GM12878 (cell line): ENCODE measurements at regions not wholly inside any gene's neighbourhood (a gene's known extent, or its start where the extent isn't known, plus 50 kb on each side); places are given as distances from the start of the nearest gene placed in this dataset.

ENCODE experiments used
- ATAC-seq: fragments of 200-7000 bp; cut with Tn5 transposase; 3 replicates; pipeline ENCODE4 v1.9.1; 2020; ENCODE audit warnings: mild to moderate bottlenecking, moderate library complexity
- BruUV-seq: library from RNA; stranded (reverse); fragments of 400-500 nt; replicated peaks from 2 replicates; lab custom pipeline; 2021; lab: Mats Ljungman, UMichigan
- CTCF ChIA-PET: fragments of 300-600 bp; sonication (Branson Sonifier 250); formaldehyde crosslinking; extraction: SDS; loops from one replicate; lab custom pipeline; 2021; ENCODE audit warnings: inconsistent platforms; lab: Yijun Ruan, JAX
- POLR2A ChIA-PET: fragments of 350-600 bp; formaldehyde crosslinking; extraction: SDS; loops from one replicate; lab custom pipeline; 2021; ENCODE audit warnings: inconsistent platforms; lab: Charles Lee
- RAD21 ChIA-PET: fragments of 300-600 bp; sonication (Branson Sonifier 250); formaldehyde crosslinking; loops from one replicate; lab custom pipeline; 2023; ENCODE audit warnings: antibody characterized with exemption; ENCODE audit not compliant: unreplicated experiment; lab: Charles Lee
- SMC1A ChIA-PET: fragments of 300-600 bp; sonication (Branson Sonifier 250); formaldehyde crosslinking; loops from one replicate; lab custom pipeline; 2023; ENCODE audit not compliant: unreplicated experiment, uncharacterized antibody; lab: Charles Lee
- DNase-seq: peaks from one replicate; pipeline ENCODE4 v3.0.0-alpha.2; 2011; ENCODE audit warnings: low read depth, low spot score
- FAIRE-seq: peaks from 3 replicates; lab custom pipeline; 2011; peaks lifted over from hg19 to GRCh38; lab: Jason Lieb, UNC
- H2AFZ ChIP-seq: 2 replicates; pipeline ENCODE4 v1.6.0; 2011; ENCODE audit warnings: low read depth, low read length, control low read depth; ENCODE audit not compliant: control insufficient read depth
- H3K27ac ChIP-seq: 2 replicates; pipeline ENCODE4 v1.5.1; 2011; ENCODE audit warnings: control low read depth; ENCODE audit not compliant: control insufficient read depth, insufficient read depth
- H3K27me3 ChIP-seq, 2 experiments: replicated peaks in 1 of 2; 2 replicates each; pipeline versions ENCODE4 v1.6.0 to v1.6.1; 2011; ENCODE audit warnings: low read length in 1 of 2; ENCODE audit not compliant: control insufficient read depth in 2 of 2, insufficient read depth in 2 of 2
- H3K36me3 ChIP-seq, 2 experiments: 2 replicates each; pipeline ENCODE4 v1.5.1; 2011; ENCODE audit warnings: low read length in 1 of 2; ENCODE audit not compliant: control insufficient read depth in 2 of 2, insufficient read depth in 2 of 2
- H3K4me1 ChIP-seq: 2 replicates; pipeline ENCODE4 v1.6.1; 2011; ENCODE audit warnings: mild to moderate bottlenecking, low read length, moderate library complexity, mixed read lengths; ENCODE audit not compliant: control insufficient read depth, insufficient read depth
- H3K4me2 ChIP-seq: 2 replicates; pipeline ENCODE4 v1.6.0; 2011; ENCODE audit warnings: control low read depth; ENCODE audit not compliant: control insufficient read depth, insufficient read depth
- H3K4me3 ChIP-seq: fragments of 200-600 bp; sonication (generic); 2 replicates; pipeline ENCODE4 v1.5.1; 2016
- H3K79me2 ChIP-seq: 2 replicates; pipeline ENCODE4 v1.6.0; 2011; ENCODE audit warnings: low read length; ENCODE audit not compliant: control insufficient read depth, insufficient read depth
- H3K9ac ChIP-seq: 2 replicates; pipeline ENCODE4 v1.8.0; 2011; ENCODE audit warnings: low read length, control low read depth, mixed read lengths; ENCODE audit not compliant: control insufficient read depth, insufficient read depth
- H3K9me3 ChIP-seq: replicated peaks from 3 replicates; pipeline ENCODE4 v1.5.1; 2011; ENCODE audit warnings: mild to moderate bottlenecking, low read length; ENCODE audit not compliant: control insufficient read depth, insufficient read depth
- H4K20me1 ChIP-seq: 2 replicates; pipeline ENCODE4 v1.6.0; 2011; ENCODE audit not compliant: control insufficient read depth, insufficient read depth
- EP300 ChIP-seq, 2 experiments: fragments of 150-350 bp in 1 of 2; IDR thresholded peaks; 2 replicates each; pipeline ENCODE4 v1.6.1; 2011 to 2012; ENCODE audit warnings: low read depth in 2 of 2, low read length in 2 of 2, borderline replicate concordance in 1 of 2, improper control_type of control experiment in 1 of 2, inconsistent platforms in 1 of 2; ENCODE audit not compliant: control insufficient read depth in 1 of 2
- IKZF2 ChIP-seq, 2 experiments: fragments of 450-650 bp; IDR thresholded peaks; 2 replicates each; pipeline ENCODE4 v1.6.1; 2017; ENCODE audit warnings: mild to moderate bottlenecking in 2 of 2, moderate library complexity in 2 of 2
- MEF2B ChIP-seq: fragments of 450-650 bp; IDR thresholded peaks from 2 replicates; pipeline ENCODE4 v1.6.1; 2018; ENCODE audit warnings: mild to moderate bottlenecking, moderate library complexity; ENCODE audit not compliant: partially characterized antibody, poor library complexity, severe bottlenecking
- NBN ChIP-seq: fragments of 450-650 bp; IDR thresholded peaks from 2 replicates; pipeline ENCODE4 v1.6.1; 2016
- NFIC ChIP-seq: IDR thresholded peaks from 2 replicates; pipeline ENCODE4 v1.6.1; 2012; ENCODE audit warnings: low read depth, mild to moderate bottlenecking, inconsistent platforms, low read length, moderate library complexity
- NFYB ChIP-seq: IDR thresholded peaks from 2 replicates; pipeline ENCODE4 v1.6.1; 2011; ENCODE audit warnings: low read depth, mild to moderate bottlenecking, low read length, improper control_type of control experiment, moderate library complexity; ENCODE audit not compliant: insufficient read depth
- NR2C1 ChIP-seq: fragments of 450-650 bp; IDR thresholded peaks from 2 replicates; pipeline ENCODE4 v1.6.1; 2017; ENCODE audit warnings: antibody characterized with exemption, mild to moderate bottlenecking, moderate library complexity
- RB1 ChIP-seq: fragments of 450-650 bp; formaldehyde crosslinking; IDR thresholded peaks from 2 replicates; pipeline ENCODE4 v1.6.1; 2017; ENCODE audit warnings: mild to moderate bottlenecking, borderline replicate concordance
- RBBP5 ChIP-seq: fragments of 200-600 bp; sonication (generic); conservative IDR thresholded peaks from 2 replicates; pipeline ENCODE4 v1.6.1; 2016
- SIX5 ChIP-seq: IDR thresholded peaks from 2 replicates; pipeline ENCODE4 v1.6.1; 2011; ENCODE audit warnings: mild to moderate bottlenecking, low read depth, low read length, moderate library complexity; ENCODE audit not compliant: severe bottlenecking
- SMARCA5 ChIP-seq: fragments of 450-650 bp; IDR thresholded peaks from 2 replicates; pipeline ENCODE4 v1.6.1; 2017; ENCODE audit warnings: mild to moderate bottlenecking
- SREBF1 ChIP-seq: IDR thresholded peaks from 2 replicates; pipeline ENCODE4 v1.6.1; 2012; ENCODE audit warnings: mild to moderate bottlenecking, low read length
- ZBED1 ChIP-seq: IDR thresholded peaks from 2 replicates; pipeline ENCODE4 v1.6.1; 2016; ENCODE audit warnings: borderline replicate concordance
- ZNF622 ChIP-seq: fragments of 450-650 bp; IDR thresholded peaks from 2 replicates; pipeline ENCODE4 v1.6.1; 2017; ENCODE audit warnings: mild to moderate bottlenecking, inconsistent platforms
- WGBS: methylation state at CpG from one replicate; pipeline ENCODE4 v1.1.6; 2016; ENCODE audit warnings: low lambda C conversion rate; ENCODE audit not compliant: insufficient replicate concordance, insufficient coverage; ENCODE audit errors: missing lambda C conversion rate; 5-methylcytosine and 5-hydroxymethylcytosine counted together
- in situ Hi-C: fragments of 300-500 bp; cut with MboI; formaldehyde crosslinking; loops from 9 replicates; pipeline ENCODE4 v1.14.3; 2018; ENCODE audit warnings: mixed read lengths
- intact Hi-C: fragments of 100-400 bp; cut with micrococcal nuclease; formaldehyde crosslinking; loops from one replicate; pipeline ENCODE4 v1.14.2; 2022; ENCODE audit not compliant: unreplicated experiment
- TF ChIP-seq, protein P1 (sequence below): IDR thresholded peaks from 2 replicates; pipeline ENCODE4 v1.6.1; 2012; ENCODE audit warnings: mild to moderate bottlenecking, low read depth, low read length
- TF ChIP-seq, protein P2 (sequence below): fragments of 450-650 bp; IDR thresholded peaks from 2 replicates; pipeline ENCODE4 v1.6.1; 2016; ENCODE audit warnings: mild to moderate bottlenecking
- TF ChIP-seq, protein P3 (sequence below): IDR thresholded peaks from 2 replicates; pipeline ENCODE4 v1.6.1; 2012; ENCODE audit warnings: low read length, inconsistent platforms

DNA sequence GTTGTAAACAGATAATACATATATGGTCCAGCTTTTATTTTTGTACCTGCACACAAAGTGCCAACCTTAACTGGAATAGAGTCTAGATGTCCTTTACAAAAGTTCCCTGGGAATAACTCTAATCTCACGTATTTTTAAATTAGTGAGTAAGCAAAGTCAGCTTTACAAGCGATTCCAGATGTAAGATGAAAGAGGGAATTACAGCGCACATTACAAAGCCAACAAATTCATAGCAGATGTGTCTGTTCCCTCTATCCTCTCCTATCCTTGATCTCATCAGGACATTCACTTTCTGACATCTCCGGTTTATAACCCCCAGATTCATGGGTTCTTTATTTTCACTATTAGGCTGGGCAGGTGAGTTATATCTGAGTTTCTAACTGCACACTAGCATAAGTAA is 406.8 kb upstream of the ZNF385D start:
- H3K4me1 ChIP-seq, result no peaks in the 10 kb centered on the region
- CTCF ChIA-PET, result no interaction called here
- no TSS peak for BruUV-seq
- no peak overlapping the region for H3K4me2 ChIP-seq
- FAIRE-seq (no peak), DNase-seq (no peak), ATAC-seq (no peak)
- H2AFZ ChIP-seq, result no peak overlapping the region
- 26% methylated on average over 4 of the region's 4 CpGs for WGBS
- SMC1A ChIA-PET, result no interaction called here
- no peaks in the 10 kb centered on the region for H3K36me3 ChIP-seq
- no peaks in the 10 kb centered on the region for H4K20me1 ChIP-seq
- H3K27me3 ChIP-seq, result no peaks in the 10 kb centered on the region
- intact Hi-C loops (no loop called here), in situ Hi-C loops (no loop called here)
- RAD21 ChIA-PET, result no interaction called here
- no peaks in the 10 kb centered on the region for H3K9me3 ChIP-seq
- POLR2A ChIA-PET, result no interaction called here
- no peak overlapping the region for H3K9ac ChIP-seq
- H3K4me3 ChIP-seq, result no peak overlapping the region
- H3K27ac ChIP-seq, result no peak overlapping the region
- no peak for TF ChIP-seq EP300 (IDR thresholded peaks at IDR 0.05; ENCODE audit: borderline replicate concordance in 1 of 2, control insufficient read depth in 1 of 2, low read depth in 2 of 2, low read length in 2 of 2)
- no peak for TF ChIP-seq MEF2B
- TF ChIP-seq NR2C1, result no peak
- TF ChIP-seq SMARCA5, result no peak
- TF ChIP-seq IKZF2 (IDR thresholded peaks at IDR 0.05), result no peak
- no peak for TF ChIP-seq NBN
- TF ChIP-seq, protein P1, sequence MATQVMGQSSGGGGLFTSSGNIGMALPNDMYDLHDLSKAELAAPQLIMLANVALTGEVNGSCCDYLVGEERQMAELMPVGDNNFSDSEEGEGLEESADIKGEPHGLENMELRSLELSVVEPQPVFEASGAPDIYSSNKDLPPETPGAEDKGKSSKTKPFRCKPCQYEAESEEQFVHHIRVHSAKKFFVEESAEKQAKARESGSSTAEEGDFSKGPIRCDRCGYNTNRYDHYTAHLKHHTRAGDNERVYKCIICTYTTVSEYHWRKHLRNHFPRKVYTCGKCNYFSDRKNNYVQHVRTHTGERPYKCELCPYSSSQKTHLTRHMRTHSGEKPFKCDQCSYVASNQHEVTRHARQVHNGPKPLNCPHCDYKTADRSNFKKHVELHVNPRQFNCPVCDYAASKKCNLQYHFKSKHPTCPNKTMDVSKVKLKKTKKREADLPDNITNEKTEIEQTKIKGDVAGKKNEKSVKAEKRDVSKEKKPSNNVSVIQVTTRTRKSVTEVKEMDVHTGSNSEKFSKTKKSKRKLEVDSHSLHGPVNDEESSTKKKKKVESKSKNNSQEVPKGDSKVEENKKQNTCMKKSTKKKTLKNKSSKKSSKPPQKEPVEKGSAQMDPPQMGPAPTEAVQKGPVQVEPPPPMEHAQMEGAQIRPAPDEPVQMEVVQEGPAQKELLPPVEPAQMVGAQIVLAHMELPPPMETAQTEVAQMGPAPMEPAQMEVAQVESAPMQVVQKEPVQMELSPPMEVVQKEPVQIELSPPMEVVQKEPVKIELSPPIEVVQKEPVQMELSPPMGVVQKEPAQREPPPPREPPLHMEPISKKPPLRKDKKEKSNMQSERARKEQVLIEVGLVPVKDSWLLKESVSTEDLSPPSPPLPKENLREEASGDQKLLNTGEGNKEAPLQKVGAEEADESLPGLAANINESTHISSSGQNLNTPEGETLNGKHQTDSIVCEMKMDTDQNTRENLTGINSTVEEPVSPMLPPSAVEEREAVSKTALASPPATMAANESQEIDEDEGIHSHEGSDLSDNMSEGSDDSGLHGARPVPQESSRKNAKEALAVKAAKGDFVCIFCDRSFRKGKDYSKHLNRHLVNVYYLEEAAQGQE, result no peak
- no peak for TF ChIP-seq NFYB
- no peak for TF ChIP-seq NFIC
- no peak for TF ChIP-seq SREBF1
- no peak for TF ChIP-seq SIX5
- TF ChIP-seq RBBP5, result no peak
- TF ChIP-seq, protein P2, sequence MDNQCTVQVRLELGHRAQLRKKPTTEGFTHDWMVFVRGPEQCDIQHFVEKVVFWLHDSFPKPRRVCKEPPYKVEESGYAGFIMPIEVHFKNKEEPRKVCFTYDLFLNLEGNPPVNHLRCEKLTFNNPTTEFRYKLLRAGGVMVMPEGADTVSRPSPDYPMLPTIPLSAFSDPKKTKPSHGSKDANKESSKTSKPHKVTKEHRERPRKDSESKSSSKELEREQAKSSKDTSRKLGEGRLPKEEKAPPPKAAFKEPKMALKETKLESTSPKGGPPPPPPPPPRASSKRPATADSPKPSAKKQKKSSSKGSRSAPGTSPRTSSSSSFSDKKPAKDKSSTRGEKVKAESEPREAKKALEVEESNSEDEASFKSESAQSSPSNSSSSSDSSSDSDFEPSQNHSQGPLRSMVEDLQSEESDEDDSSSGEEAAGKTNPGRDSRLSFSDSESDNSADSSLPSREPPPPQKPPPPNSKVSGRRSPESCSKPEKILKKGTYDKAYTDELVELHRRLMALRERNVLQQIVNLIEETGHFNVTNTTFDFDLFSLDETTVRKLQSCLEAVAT, result no peak
- no peak for TF ChIP-seq RB1
- no peak for TF ChIP-seq ZBED1
- TF ChIP-seq, protein P3, sequence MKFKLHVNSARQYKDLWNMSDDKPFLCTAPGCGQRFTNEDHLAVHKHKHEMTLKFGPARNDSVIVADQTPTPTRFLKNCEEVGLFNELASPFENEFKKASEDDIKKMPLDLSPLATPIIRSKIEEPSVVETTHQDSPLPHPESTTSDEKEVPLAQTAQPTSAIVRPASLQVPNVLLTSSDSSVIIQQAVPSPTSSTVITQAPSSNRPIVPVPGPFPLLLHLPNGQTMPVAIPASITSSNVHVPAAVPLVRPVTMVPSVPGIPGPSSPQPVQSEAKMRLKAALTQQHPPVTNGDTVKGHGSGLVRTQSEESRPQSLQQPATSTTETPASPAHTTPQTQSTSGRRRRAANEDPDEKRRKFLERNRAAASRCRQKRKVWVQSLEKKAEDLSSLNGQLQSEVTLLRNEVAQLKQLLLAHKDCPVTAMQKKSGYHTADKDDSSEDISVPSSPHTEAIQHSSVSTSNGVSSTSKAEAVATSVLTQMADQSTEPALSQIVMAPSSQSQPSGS, result no peak
- no peak for TF ChIP-seq ZNF622
- no peaks in the 10 kb centered on the region for H3K79me2 ChIP-seq
